H1 (cell line): ENCODE measurements at regions not wholly inside any gene's neighbourhood (a gene's known extent, or its start where the extent isn't known, plus 50 kb on each side); places are given as distances from the start of the nearest gene placed in this dataset.

Experiments
- CTCF ChIA-PET: fragments of 300-600 bp; sonication (Branson Sonifier 250); formaldehyde crosslinking; loops from one replicate; lab custom pipeline; 2021; ENCODE audit not compliant: partially characterized antibody; lab: Charles Lee
- POLR2A ChIA-PET: fragments of 300-600 bp; sonication (Branson Sonifier 250); formaldehyde crosslinking; loops from one replicate; lab custom pipeline; 2021; ENCODE audit warnings: inconsistent platforms; ENCODE audit not compliant: partially characterized antibody; lab: Charles Lee
- DNase-seq, 2 experiments: peaks; one replicate each; pipeline versions ENCODE4 v3.0.0 to v3.0.0-alpha.2; 2010 to 2022; ENCODE audit warnings: low spot score in 2 of 2, low read depth in 1 of 2, mixed read lengths in 1 of 2
- FAIRE-seq: peaks from 2 replicates; lab custom pipeline; 2011; peaks lifted over from hg19 to GRCh38; lab: Jason Lieb, UNC
- H2AFZ ChIP-seq: 2 replicates; pipeline ENCODE4 v1.8.1; 2012; ENCODE audit warnings: low read length, inconsistent platforms
- H2AK5ac ChIP-seq: 2 replicates; pipeline ENCODE4 v1.6.1; 2013; ENCODE audit warnings: low read depth, low read length
- H2BK120ac ChIP-seq: replicated peaks from 2 replicates; pipeline ENCODE3; 2013; ENCODE audit warnings: low read depth, low read length, inconsistent platforms
- H2BK12ac ChIP-seq: 2 replicates; pipeline ENCODE4 v1.6.1; 2013; ENCODE audit warnings: low read depth, low read length
- H2BK15ac ChIP-seq: 2 replicates; pipeline ENCODE4 v1.6.1; 2013; ENCODE audit warnings: low read length
- H2BK20ac ChIP-seq: 2 replicates; pipeline ENCODE4 v1.6.1; 2013; ENCODE audit warnings: low read length
- H2BK5ac ChIP-seq: 2 replicates; pipeline ENCODE4 v1.6.1; 2013; ENCODE audit warnings: low read depth, low read length
- H3K14ac ChIP-seq: 2 replicates; pipeline ENCODE4 v1.6.1; 2013; ENCODE audit warnings: inconsistent platforms; ENCODE audit not compliant: insufficient read length
- H3K18ac ChIP-seq: 2 replicates; pipeline ENCODE4 v1.6.1; 2013; ENCODE audit warnings: low read length; ENCODE audit errors: extremely low read depth
- H3K23ac ChIP-seq: 2 replicates; pipeline ENCODE4 v1.6.1; 2013; ENCODE audit warnings: inconsistent platforms; ENCODE audit not compliant: insufficient read length
- H3K23me2 ChIP-seq: 2 replicates; pipeline ENCODE4 v1.6.1; 2013; ENCODE audit warnings: low read depth, low read length
- H3K27ac ChIP-seq: 2 replicates; pipeline ENCODE4 v1.6.1; 2011; ENCODE audit warnings: low read depth, low read length, inconsistent platforms
- H3K27me3 ChIP-seq, 4 experiments: replicated peaks in 1 of 4; 1 replicate in 1 of 4; 2 replicates in 3 of 4; pipeline versions ENCODE4 v1.6.1 to v1.8.1; 2011 to 2013; ENCODE audit warnings: low read length in 3 of 4, mild to moderate bottlenecking in 3 of 4, inconsistent platforms in 2 of 4, mixed read lengths in 2 of 4, moderate library complexity in 1 of 4; ENCODE audit not compliant: control insufficient read depth in 3 of 4, insufficient read depth in 3 of 4; ENCODE audit errors: extremely low read depth in 1 of 4
- H3K36me3 ChIP-seq, 4 experiments: 2 replicates each; pipeline versions ENCODE4 v1.6.1 to v1.8.1; 2011 to 2013; ENCODE audit warnings: mild to moderate bottlenecking in 4 of 4, low read length in 3 of 4, moderate library complexity in 2 of 4, control low read depth in 1 of 4, inconsistent platforms in 1 of 4; ENCODE audit not compliant: insufficient read depth in 4 of 4, control insufficient read depth in 2 of 4
- H3K4ac ChIP-seq: replicated peaks from 2 replicates; pipeline ENCODE3; 2013; ENCODE audit warnings: low read length, low read depth, mixed read lengths, inconsistent platforms; ENCODE audit not compliant: insufficient read length
- H3K4me1 ChIP-seq, 4 experiments: replicated peaks in 1 of 4; 1 replicate in 1 of 4; 2 replicates in 3 of 4; pipeline versions ENCODE4 v1.6.1 to v1.8.1; 2011 to 2013; ENCODE audit warnings: low read length in 3 of 4, inconsistent platforms in 2 of 4, mixed read lengths in 1 of 4; ENCODE audit not compliant: insufficient read depth in 4 of 4, control insufficient read depth in 3 of 4
- H3K4me2 ChIP-seq, 2 experiments: 2 replicates each; pipeline versions ENCODE4 v1.6.1 to v1.8.1; 2011 to 2013; ENCODE audit warnings: low read depth in 2 of 2, low read length in 2 of 2, control low read depth in 1 of 2, inconsistent platforms in 1 of 2, mild to moderate bottlenecking in 1 of 2; ENCODE audit not compliant: insufficient read depth in 1 of 2
- H3K4me3 ChIP-seq, 4 experiments: fragments of 200-600, 300-600 bp in 1 of 4; sonication (generic), shearing (Covaris generic), sonication (Bioruptor Twin) in 1 of 4; 2 replicates each; pipeline versions ENCODE4 v1.5.1 to v1.8.1; 2011 to 2016; ENCODE audit warnings: low read length in 4 of 4, low read depth in 3 of 4, control low read depth in 2 of 4, inconsistent platforms in 2 of 4, mild to moderate bottlenecking in 2 of 4, mixed read lengths in 1 of 4, moderate library complexity in 1 of 4; ENCODE audit not compliant: insufficient read depth in 2 of 4; ENCODE audit errors: extremely low read depth in 1 of 4
- H3K56ac ChIP-seq: replicated peaks from 2 replicates; pipeline ENCODE3; 2013; ENCODE audit warnings: low read depth, mild to moderate bottlenecking, mixed read lengths, low read length, inconsistent platforms; ENCODE audit not compliant: insufficient read length
- H3K79me1 ChIP-seq: 2 replicates; pipeline ENCODE4 v1.6.1; 2013; ENCODE audit warnings: low read depth, low read length, control low read depth
- H3K79me2 ChIP-seq, 2 experiments: 2 replicates each; pipeline versions ENCODE4 v1.6.1 to v1.8.1; 2012 to 2013; ENCODE audit warnings: low read length in 2 of 2, mild to moderate bottlenecking in 2 of 2, inconsistent platforms in 1 of 2; ENCODE audit not compliant: insufficient read depth in 2 of 2, control insufficient read depth in 1 of 2
- H3K9ac ChIP-seq, 4 experiments: replicated peaks in 1 of 4; 1 replicate in 1 of 4; 2 replicates in 3 of 4; pipeline versions ENCODE4 v1.6.1 to v1.8.1; 2011 to 2013; ENCODE audit warnings: low read depth in 3 of 4, low read length in 3 of 4, control low read depth in 2 of 4, mild to moderate bottlenecking in 2 of 4, moderate library complexity in 2 of 4, inconsistent platforms in 1 of 4; ENCODE audit errors: extremely low read depth in 1 of 4
- H3K9me3 ChIP-seq, 2 experiments: 2 replicates each; pipeline versions ENCODE4 v1.6.1 to v1.8.1; 2012 to 2013; ENCODE audit warnings: mild to moderate bottlenecking in 2 of 2, moderate library complexity in 2 of 2, control low read depth in 1 of 2, inconsistent platforms in 1 of 2, low read depth in 1 of 2, low read length in 1 of 2, mixed read lengths in 1 of 2; ENCODE audit not compliant: insufficient read depth in 2 of 2
- H4K20me1 ChIP-seq, 2 experiments: replicated peaks in 1 of 2; 2 replicates each; pipeline versions ENCODE3 to v1.8.1; 2011 to 2013; ENCODE audit warnings: inconsistent platforms in 2 of 2, low read length in 2 of 2, mild to moderate bottlenecking in 1 of 2; ENCODE audit not compliant: insufficient read depth in 2 of 2, control insufficient read depth in 1 of 2
- H4K5ac ChIP-seq: 2 replicates; pipeline ENCODE4 v1.6.1; 2013; ENCODE audit warnings: low read length, low read depth, mixed read lengths, inconsistent platforms; ENCODE audit not compliant: insufficient read length
- H4K8ac ChIP-seq: 2 replicates; pipeline ENCODE4 v1.8.0; 2013; ENCODE audit warnings: mild to moderate bottlenecking, moderate library complexity, low read length, inconsistent platforms; ENCODE audit not compliant: insufficient read depth; ENCODE audit errors: extremely low read depth
- H4K91ac ChIP-seq: replicated peaks from 2 replicates; pipeline ENCODE3; 2013; ENCODE audit warnings: low read length, mixed read lengths, inconsistent platforms; ENCODE audit not compliant: insufficient read length
- BCL11A ChIP-seq, 2 experiments: IDR thresholded peaks; one replicate each; pipeline ENCODE4 v1.6.1; 2011; ENCODE audit warnings: low read depth in 2 of 2, low read length in 2 of 2, mild to moderate bottlenecking in 2 of 2
- EZH2 ChIP-seq: fragments of 200-600 bp; sonication (generic); IDR thresholded peaks from 2 replicates; pipeline ENCODE4 v1.7.1; 2012; ENCODE audit warnings: low read depth, mild to moderate bottlenecking, moderate library complexity, low read length, inconsistent platforms; ENCODE audit not compliant: severe bottlenecking
- GABPA ChIP-seq: IDR thresholded peaks from 2 replicates; pipeline ENCODE4 v1.6.1; 2011; ENCODE audit warnings: mild to moderate bottlenecking, low read length, moderate library complexity, borderline replicate concordance; ENCODE audit not compliant: insufficient read depth
- NANOG ChIP-seq: IDR thresholded peaks from 2 replicates; pipeline ENCODE4 v1.6.1; 2011; ENCODE audit warnings: low read length, low read depth, mild to moderate bottlenecking, inconsistent platforms; ENCODE audit not compliant: insufficient read depth, poor library complexity, severe bottlenecking
- RAD21 ChIP-seq, 2 experiments: IDR thresholded peaks in 1 of 2; conservative IDR thresholded peaks in 1 of 2; 2 replicates each; pipeline ENCODE4 v1.6.1; 2011; ENCODE audit warnings: low read depth in 2 of 2, low read length in 2 of 2, improper control_type of control experiment in 1 of 2, inconsistent platforms in 1 of 2, mild to moderate bottlenecking in 1 of 2, moderate library complexity in 1 of 2
- RBBP5 ChIP-seq: IDR thresholded peaks from 2 replicates; pipeline ENCODE4 v1.7.1; 2012; ENCODE audit warnings: low read depth, mild to moderate bottlenecking, inconsistent platforms, low read length, moderate library complexity, borderline replicate concordance
- RXRA ChIP-seq: IDR thresholded peaks from 2 replicates; pipeline ENCODE4 v1.6.1; 2011; ENCODE audit warnings: low read depth, mild to moderate bottlenecking, low read length, moderate library complexity; ENCODE audit not compliant: insufficient read depth
- SAP30 ChIP-seq: fragments of 300-600 bp; sonication (generic); IDR thresholded peaks from 2 replicates; pipeline ENCODE4 v1.7.1; 2012; ENCODE audit warnings: low read length, moderate library complexity, mild to moderate bottlenecking, inconsistent platforms; ENCODE audit not compliant: insufficient read depth, insufficient replicate concordance
- SRF ChIP-seq: IDR thresholded peaks from 2 replicates; pipeline ENCODE4 v1.6.1; 2011; ENCODE audit warnings: mild to moderate bottlenecking, low read depth, low read length, moderate library complexity
- TBP ChIP-seq: IDR thresholded peaks from 2 replicates; pipeline ENCODE4 v1.6.1; 2011; ENCODE audit warnings: low read depth, low read length, improper control_type of control experiment
- WGBS, 2 experiments: shearing (Covaris generic) in 1 of 2; methylation state at CpG; one replicate each; pipeline versions ENCODE4 v1.1.6 to v1.1.7; 2013 to 2015; ENCODE audit warnings: low lambda C conversion rate in 2 of 2, mixed read lengths in 2 of 2, inconsistent platforms in 1 of 2, low coverage in 1 of 2, missing lambda C conversion rate in 1 of 2; ENCODE audit not compliant: insufficient replicate concordance in 2 of 2, insufficient coverage in 1 of 2, insufficient read length in 1 of 2; ENCODE audit errors: extremely low coverage in 1 of 2, missing lambda C conversion rate in 1 of 2; 5-methylcytosine and 5-hydroxymethylcytosine counted together
- TF ChIP-seq, protein P1 (sequence below): IDR thresholded peaks from 2 replicates; pipeline ENCODE4 v1.6.1; 2012; ENCODE audit warnings: inconsistent platforms

DNA sequence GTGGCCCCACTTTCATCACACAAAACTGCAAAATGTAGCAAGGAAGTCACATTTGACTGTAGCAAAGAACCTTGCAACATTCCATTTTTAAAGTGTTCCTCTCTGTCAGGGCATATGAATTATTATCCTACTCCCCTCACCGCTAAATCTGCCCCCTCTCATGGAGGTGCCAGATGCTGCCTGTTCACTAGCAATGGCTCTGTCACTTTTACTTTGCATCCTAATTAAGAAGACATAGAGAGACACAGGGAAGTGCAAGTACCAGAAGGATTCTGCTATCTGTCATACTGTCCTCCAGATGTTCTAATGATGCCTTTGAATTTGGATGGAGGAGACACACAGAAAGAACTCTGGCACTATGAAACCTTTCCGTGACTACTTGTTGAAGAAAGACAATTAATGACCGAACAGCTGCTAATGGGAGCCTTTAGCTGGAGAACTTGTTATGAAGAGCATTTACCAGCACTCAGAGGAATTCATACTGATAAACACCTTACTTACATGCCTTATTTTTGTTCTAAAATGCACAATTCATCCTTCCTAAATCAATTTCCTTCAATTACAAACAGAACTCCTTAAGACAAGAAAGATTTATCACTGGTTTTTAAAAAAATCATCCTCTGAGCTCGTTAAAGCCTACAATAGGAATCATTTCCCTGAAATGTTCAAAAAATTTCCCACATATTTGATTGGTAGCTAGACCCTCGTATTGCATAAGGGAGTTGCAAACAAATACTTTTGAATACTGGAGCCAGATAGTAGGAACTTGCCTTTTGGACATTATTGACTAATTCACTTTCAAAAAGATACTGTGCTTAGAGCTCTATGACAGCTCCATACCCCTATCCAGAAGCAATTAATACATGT is 292.6 kb downstream of the UBE3D start:
- Histone ChIP-seq H3K79me1 (no peaks in the 10 kb centered on the region), H2AFZ (no peak overlapping the region), H3K4ac (no peak overlapping the region), H2BK15ac (no peak overlapping the region), H3K56ac (no peak overlapping the region), H4K5ac (no peak overlapping the region), H4K91ac (no peak overlapping the region), H3K9ac (no peak overlapping the region), H3K23me2 (no peaks in the 10 kb centered on the region), H2BK12ac (no peak overlapping the region), H3K23ac (no peak overlapping the region), H3K14ac (no peak overlapping the region), H2AK5ac (no peak overlapping the region), H4K8ac (no peak overlapping the region), H3K4me3 (no peak overlapping the region), H2BK5ac (no peak overlapping the region), H3K27me3 (no peaks in the 10 kb centered on the region), H3K4me1 (peaks cover 0 to 2% (median under 1%) of the 10 kb centered on the region in 4 experiments; a peak in 1 of 7 replicates), H3K27ac (no peak overlapping the region), H2BK120ac (no peak overlapping the region), H3K79me2 (no peaks in the 10 kb centered on the region), H3K4me2 (no peak overlapping the region), H3K9me3 (no peaks in the 10 kb centered on the region; a peak in 1 of 4 replicates), H2BK20ac (no peak overlapping the region), H4K20me1 (no peaks in the 10 kb centered on the region), H3K36me3 (no peaks in the 10 kb centered on the region), H3K18ac (no peak overlapping the region)
- CTCF ChIA-PET = interaction anchor here (1.0 to 2.2 kb wide), 2 partner anchors 9 to 10 kb away, joined by 4 to 14 read pairs; no protein-coding TSS in a partner anchor
- WGBS, 2 experiments = 79% methylated on average over 5 of the region's 5 CpGs; no CpG with 5 or more reads in 1 of the 2 experiments
- POLR2A ChIA-PET = no interaction called here
- no peak for FAIRE-seq
- no peak for DNase-seq
- TF ChIP-seq, protein P1, sequence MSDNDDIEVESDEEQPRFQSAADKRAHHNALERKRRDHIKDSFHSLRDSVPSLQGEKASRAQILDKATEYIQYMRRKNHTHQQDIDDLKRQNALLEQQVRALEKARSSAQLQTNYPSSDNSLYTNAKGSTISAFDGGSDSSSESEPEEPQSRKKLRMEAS = no peak
- TF ChIP-seq EZH2 (no peak), NANOG (no peak), SAP30 (no peak), RAD21 (IDR thresholded peaks at IDR 0.05 in 1 of 2, conservative IDR thresholded peaks at IDR 0.05 in 1 of 2; ENCODE audit: low read depth in 2 of 2, low read length in 2 of 2) (no peak), TBP (no peak), RBBP5 (no peak), RXRA (no peak), SRF (no peak), BCL11A (IDR thresholded peaks at IDR 0.05; ENCODE audit: low read depth in 2 of 2, low read length in 2 of 2) (no peak), GABPA (no peak)
